ENCODE measurements at regions not wholly inside any gene's neighbourhood (a gene's known extent, or its start where the extent isn't known, plus 50 kb on each side); places are given as distances from the start of the nearest gene placed in this dataset.

GRCh38 chr20:63056236-63057170, 49.7 kb upstream of the BHLHE23 start:
- peak; percentile 63 for TF ChIP-seq CTCF (conservative IDR thresholded peaks at IDR 0.05; ENCODE audit: low read depth, low read length)
- no peak for DNase-seq (ENCODE audit: low read depth)
- no peak overlapping the region for H3K4me3 ChIP-seq (ENCODE audit: low read depth, low read length)
